HUDEP-2 (cell line): ENCODE measurements at regions not wholly inside any gene's neighbourhood (a gene's known extent, or its start where the extent isn't known, plus 50 kb on each side); places are given as distances from the start of the nearest gene placed in this dataset.

Experiments used
- DNase-seq, 76 experiments: peaks; one replicate each; lab custom pipeline; 2025; ENCODE audit not compliant: unreplicated experiment in 76 of 76; lab: John Stamatoyannopoulos, UW

DNA sequence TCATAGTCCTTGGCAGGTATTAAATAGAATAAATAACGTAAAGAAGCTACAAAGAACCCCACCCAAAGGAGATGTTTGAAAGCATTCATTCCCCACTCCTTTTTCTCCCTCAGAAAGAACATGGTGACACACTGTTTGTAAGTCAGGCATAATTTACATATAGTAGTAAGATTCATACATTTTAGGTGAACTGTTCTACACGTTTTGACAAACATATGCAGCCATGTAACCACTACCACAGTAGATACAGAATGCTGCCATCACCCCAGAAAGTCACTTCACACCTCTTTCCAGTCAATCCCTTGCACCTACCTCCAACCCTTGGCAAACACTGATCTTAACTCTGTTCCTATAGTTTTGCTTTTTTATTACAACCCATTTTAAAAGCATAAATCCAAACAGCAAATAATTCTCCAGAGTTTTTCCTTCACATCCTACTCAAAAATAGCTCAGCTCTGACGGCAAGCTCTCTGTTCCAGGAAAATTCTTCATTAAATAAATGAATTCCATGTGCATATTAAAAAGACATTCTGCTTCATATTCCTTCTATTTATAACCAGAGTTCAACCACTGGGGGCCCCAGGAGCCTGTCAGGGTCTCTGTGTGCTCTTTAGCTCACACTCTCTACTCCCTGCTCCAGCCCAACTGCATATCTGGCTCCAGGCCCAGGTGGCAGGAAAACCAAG is 258.8 kb downstream of the PLPP3 start:
- DNase-seq: no peak

DNA sequence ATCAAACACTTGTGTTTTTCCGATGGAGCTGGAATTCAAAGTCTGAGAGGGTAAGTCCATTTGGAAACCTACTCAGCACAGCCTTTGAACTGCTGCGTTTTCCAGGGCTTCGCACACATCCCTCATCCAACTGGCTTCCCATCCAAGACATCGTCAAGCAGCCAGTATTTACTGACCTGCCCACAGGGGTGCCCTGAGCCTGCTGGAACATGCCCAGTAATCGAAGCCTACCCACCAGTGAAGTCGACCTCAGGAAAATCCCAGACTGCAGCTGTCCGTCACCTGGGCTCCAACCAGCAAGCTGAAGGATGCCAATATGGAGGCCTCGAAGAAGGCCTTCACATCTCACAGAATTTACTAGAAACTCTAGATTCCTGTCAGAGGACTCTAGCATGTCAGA is 261.6 kb downstream of the PLPP3 start:
- DNase-seq: no peak

DNA sequence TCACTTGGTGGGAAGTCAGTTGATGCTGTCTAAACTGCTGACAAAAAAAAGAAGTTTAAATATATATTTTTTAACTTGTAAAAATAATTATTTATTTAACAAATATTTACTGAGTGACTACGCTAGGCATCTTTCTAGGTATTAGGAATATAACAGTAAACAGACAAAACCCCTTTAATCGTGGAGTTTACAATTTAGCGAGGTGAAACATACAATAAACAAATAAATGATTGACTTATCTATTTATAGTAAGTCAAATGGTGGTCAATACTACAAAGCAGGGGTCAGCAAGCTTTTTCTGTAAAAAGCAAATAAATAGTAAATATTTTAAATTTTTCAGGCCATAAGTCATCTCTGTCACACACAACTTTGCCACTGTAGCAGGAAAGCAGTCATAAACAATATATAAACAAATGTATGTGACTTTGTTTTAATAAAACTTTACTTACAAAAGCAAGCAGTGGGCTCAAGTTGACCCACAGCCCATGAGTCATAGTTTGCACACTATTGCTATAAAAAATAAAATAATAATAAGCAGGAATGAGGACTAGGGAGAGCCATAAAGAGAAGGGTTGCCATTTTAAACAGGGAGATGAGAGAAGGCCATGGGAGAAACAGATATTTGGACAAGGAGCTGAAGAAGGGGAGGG is 263.9 kb downstream of the PLPP3 start:
- DNase-seq: no peak

DNA sequence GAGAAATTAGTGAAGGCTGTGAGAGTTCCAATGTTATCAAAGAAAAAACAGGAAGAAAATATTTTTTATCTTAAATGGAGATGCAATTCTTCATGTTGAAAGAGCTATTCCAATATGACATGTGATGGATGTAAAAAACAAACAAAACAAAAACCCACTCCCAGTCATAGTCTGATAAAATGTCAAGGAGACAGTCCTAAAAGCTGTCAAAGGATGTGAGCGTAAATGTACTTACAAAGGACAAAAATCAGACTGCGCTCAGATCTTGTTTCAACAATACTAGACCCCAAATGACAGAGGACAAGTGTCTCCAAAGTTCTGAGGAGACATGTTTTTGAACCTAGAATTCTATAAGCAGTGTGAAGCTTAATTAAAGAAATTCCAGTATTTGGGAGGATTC is 265.8 kb downstream of the PLPP3 start:
- no peak for DNase-seq

DNA sequence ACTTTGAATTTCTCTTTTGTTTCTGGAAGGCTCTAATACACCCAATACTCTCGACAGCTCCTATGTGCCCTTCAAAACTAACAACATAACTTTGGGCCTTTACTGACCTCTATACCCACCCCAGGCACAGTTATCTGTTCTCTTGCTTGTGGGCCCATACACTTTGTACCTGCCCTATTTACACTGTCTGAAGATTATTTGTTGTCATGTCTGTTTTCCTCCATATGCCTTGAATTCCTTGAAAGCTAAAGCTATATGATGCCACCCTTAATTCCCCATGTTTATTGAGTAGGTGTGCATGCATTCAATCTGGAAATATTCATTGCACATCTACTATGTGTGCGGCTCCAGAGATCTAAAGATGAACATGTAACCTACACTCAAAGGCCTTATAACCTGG is 267.6 kb downstream of the PLPP3 start:
- no peak for DNase-seq

DNA sequence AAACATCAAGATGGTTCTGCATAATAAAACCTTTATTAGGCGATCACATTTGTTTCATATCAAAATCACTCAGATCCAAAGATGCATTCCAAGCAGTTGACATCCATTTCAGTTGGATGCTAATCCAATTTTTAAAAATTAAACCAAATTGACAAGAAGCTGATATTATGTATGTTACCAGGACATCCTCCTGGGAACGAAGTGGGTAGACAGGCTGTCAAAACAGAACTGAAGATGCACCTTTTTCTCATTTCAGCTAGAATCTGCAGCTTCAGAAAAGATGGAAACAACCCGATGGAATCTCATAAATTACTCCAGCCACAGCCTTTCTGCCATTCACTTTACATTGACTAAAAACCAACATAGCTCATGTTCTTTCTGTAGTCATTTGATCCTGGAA is 268.4 kb downstream of the PLPP3 start:
- no peak for DNase-seq

DNA sequence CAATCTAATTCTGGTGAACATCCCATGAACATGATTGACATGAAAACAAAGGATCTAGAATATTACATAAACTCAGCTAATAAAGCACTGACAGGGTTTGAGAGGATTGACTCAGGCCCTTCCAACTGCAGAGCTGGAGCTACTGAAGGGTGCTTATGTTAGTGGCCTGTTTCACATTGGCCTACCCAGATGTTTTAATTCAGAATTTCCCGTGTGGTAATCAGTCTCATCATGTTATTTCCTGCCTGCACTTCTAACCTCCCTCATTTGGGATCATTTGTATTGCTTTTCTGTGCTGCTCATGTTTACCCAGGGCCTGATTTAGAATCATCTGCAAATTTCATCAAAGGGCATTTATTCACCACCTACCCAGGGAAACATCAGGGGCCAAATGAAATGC is 270.3 kb downstream of the PLPP3 start:
- no peak for DNase-seq

DNA sequence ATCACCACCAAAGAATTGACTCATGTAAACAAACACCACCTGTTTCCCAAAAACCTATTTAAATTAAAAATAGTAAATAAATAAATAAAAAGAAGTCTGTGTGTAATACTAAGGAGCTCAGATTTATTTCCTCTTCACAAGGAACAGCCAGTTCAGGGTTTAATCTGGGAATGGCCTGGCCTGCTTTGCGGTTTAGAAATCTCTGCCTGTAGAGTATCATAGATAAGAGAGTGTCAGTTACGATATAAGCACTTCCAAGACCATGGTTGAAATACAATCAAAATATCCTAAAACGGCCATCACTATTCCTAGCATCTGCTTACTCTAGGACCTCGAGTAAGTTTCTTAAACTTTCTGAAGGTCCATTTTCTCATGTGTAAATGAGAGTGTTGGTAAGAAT is 274.4 kb downstream of the PLPP3 start:
- no peak for DNase-seq

DNA sequence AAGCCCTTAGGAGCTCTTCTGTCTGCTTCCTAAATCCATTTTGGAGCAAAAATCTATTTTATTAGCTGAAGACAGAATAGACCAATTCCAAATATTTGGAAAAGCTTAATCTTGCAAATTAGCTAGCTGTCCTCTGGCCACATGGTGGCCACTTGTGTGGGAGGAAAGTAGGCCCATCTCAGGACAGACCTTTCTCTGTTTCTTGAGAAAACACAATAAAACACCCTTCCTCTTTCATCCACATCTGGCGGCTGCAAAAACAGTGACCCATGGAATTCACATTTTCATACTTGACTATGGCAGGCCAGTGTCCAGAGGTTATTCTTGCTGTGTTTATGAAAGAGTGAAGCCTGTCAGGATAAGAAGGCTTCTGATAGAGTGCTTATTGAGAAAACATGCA is 275.6 kb downstream of the PLPP3 start:
- no peak for DNase-seq

DNA sequence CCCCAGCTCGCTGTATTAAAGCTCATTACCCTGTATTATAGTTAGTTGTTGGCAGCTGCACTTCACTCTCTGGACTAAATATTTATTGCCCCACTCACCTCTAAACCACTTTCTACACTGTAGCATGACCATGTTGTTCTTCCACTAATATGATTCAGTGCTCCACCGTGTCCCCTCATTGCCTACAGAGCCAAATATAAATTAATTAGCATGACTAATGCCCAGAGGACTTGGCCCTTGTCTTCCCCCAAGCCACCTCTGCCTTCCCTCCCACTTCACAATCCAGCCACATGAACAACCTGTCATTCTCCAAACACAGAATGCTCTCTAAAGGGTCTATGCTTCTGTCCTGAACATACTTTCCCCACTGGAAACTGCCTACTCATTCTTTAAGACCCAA is 276.5 kb downstream of the PLPP3 start:
- no peak for DNase-seq

DNA sequence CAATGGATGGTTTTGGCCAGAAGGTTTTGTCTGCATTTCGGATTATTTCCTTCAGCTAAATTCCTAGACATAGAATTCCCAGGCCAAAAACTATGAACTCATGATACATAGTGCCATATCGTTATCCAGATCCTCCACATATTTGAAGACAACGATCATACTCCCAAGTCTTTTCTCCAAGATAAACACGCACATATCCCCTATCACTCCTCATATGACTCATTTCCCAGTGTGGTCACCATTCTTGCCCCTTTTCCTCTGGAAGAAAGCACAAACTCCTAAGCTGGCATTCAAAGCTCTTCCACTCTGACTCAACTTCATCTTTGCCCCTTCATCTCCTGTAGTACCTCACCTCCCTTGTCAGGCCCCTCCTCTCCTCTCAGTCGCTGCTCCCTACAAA is 277.6 kb downstream of the PLPP3 start:
- DNase-seq: no peak

DNA sequence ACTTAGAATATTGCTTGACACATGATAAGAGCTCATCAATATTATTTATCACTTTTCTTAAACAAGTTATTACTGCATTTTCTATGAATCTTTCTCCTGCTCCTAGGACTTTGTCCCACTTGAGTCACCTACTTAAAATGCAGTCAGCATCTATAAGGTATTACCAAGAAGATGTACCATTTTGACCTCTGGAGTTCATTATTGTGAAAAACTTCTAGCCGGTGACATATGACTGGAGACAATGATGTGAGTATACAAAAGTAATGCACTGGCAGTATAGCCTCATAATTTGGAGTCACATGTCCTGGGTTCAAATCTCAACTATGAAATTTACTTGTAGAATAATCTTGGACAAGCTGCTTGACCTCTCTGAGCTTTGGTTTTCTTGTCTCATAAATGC is 278.5 kb downstream of the PLPP3 start:
- DNase-seq: no peak

DNA sequence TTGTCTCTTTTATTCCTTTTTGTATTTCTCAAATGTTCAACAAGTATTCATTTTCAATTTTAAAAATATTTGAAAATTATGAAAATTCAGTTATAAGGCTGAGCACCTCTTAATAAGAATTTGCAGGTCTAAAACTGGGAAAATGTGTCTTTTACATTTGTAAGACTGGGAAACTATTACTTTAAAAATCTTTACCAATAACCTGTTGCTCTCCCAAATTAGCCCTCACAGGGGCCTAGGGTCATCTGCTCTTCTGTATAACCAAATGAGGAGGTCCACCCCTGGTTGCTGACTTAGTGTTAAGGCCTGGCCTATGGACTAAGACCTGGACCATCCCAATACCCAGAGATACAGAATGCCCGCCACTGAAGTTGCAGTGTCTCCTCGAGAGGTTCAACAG is 280.5 kb downstream of the PLPP3 start:
- DNase-seq: no peak

DNA sequence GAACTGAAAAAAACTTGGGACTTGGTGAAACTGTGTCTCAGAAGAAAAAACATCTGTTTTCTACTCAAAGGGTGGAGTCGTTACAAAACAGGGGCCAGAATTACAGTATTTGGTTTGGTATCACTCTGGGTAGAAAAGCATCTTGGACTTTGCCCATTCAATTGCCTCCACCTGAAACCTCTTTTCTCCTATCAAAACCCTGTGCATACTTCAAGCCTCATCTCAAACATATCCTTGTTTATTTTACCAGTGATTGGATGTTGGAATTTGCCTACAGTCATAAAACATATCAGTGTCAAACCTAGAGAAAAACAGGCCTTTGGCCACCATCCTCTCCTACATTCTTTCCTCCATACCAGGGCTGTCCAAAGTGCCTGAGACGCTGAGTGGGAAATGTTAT is 281.5 kb downstream of the PLPP3 start:
- DNase-seq: no peak

DNA sequence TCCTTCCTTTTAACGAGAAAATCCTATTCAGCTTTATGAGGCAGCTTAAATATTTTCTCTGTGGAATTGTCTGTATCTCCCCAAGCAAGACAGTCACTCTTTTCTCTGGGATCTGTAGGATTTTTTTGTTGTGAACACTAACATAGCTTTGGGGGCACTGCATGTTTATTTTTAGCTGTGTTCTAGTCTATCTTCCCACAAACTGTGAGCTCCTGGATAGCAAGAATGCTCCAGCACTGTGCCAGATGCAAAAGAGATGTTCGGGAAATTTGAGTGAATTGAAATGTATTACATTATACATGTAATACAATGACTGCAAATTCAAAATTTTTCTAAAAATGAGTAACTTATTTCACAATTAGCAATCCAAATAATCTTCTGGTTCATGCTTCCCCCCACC is 282.2 kb downstream of the PLPP3 start:
- no peak for DNase-seq

DNA sequence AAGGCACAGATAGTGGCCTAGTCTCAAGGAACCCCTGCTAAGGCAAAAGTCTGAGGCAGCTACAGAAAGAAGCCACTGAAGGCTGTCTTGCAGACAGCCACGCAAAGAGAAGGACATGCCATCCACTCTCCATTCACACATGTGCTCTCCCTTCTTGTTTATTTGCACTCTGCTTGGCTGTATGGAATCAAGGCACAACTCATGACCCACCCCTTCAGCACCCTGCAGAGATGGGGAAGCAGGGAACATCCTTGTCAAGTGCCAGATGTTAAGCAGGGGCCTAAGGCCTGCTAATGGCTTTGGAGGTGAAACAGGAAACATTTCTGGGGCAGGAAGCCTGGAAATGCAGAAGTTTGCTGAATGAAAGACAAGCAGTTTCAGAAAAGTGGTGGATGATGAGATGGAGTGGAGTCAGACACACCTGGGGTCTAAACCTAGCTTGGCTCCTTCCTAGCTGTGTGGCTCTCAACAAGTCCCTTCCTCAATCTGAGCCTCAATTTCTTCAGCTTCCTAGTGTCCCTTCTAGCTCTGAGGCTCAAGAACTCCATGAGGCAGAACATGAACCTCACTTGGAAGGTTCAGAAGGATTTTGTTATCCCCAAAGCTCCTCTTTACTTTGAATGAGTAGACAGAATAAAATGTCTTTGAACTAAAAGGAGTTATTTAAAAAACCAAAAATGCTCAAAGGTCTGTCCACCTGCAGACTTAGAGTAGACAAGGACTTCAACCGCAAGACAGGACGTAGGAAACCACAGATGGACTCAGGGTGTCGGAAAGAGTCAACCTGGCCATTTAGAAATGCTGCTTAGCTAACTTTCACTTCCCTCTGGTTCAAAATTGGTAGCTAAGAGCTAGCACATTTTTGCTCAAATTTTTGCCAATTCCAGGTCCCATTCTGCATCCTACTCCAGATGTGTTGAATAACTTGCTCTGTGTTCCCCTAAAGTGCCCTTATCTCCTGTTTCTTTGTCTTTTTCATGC is 283.1 kb downstream of the PLPP3 start:
- DNase-seq: no peak

DNA sequence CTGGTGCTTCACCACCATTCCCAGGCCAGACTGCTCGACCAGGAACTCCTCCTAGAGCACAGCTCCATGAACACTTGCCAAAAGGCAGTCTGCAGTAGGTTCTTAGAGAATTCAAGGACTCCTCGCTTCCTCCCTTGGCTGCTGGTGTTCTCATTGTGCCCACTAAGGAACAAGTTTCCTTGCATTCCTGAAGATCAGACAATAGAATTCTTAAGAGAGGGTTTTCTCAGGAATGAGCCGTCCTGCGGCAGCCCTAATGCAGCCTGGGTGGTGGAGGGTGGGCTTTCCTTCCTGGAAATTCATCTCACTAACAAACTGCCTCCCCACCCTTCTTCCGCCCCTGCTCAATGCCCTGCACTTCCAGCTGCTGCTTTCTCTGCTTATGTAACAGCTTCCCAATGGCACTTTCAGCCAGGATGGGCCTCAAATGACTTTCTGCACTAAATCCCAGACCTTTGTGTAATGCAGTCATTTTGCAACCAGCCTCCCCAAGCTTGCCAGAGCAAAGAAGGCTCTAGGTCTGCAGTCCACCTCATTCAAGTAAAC is 287.9 kb downstream of the PLPP3 start:
- no peak for DNase-seq

DNA sequence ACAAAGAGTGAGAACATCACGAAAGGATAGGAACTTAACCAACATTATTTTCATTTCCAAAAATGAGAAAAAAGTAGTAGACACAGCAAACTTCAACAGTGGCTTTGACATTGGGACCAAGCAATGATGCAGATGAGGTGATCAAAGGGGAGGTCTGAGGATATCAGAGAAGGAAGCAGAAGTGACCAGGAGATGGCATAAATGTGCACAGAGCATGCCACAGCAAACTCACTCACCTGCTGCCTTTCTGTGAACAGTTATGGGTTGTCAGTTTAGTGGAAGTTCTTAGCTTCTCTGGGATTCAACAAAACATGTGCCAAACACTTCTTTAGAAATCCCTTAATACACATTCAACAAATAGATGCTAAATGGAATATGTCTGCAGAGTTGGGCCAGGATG is 290.1 kb downstream of the PLPP3 start:
- no peak for DNase-seq

DNA sequence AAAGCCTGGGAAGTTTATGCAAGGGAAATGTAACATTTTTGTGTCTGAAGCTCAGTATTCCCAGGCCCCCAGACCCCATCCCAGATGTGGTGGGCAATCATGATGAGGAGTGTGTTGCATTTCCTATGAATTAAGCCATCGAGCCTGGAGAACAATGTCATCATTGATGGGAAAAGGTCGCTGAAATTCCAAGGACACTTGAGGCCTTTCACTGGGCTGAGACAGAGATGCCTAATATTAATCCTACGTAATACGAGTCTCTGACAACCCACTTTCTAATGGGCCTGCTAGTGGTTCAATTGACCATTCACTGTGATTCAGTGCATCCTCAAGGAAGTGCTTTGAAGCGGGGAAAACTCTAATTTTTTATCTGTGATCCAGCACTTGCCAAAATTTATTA is 291.6 kb downstream of the PLPP3 start:
- no peak for DNase-seq

DNA sequence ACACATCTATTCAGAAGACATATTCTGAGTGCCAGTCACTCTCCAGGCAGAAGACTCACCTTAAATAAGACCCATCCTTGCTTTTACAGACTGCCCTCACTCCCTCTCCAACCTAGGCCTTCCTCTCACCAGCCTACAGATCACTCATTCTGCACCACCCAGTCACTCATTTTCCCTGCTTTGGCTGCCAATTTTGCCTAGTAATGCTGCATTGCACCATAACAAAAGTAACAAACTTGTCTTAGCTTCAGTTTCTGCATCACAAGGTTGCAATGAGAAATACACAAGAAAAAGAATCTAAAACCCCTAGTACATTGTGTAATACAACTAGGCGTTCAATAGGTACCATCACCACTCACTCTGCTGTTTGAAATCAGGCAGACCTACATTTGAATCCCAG is 292.4 kb downstream of the PLPP3 start:
- DNase-seq: no peak

DNA sequence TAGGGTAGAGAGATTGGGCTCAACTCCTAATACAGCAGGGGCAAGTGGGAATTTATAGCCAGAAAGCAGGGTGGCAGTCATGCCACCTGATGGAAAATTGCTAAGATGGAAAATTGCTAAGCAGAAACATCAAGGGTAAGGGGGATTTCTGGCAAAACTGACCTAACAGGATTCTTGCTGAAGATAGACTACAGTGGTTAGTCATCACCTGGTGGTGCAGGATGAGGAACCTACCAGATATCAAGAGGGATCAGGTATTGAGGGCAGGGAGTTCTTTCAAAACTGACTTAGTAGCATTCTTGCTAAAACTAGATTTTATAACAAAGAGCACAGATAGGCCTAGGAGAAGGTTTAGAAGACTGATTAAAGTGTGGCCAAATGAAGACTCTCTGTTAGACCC is 292.9 kb downstream of the PLPP3 start:
- DNase-seq: no peak
